Bronchial epithelial cell (primary cell): ENCODE measurements at regions not wholly inside any gene's neighbourhood (a gene's known extent, or its start where the extent isn't known, plus 50 kb on each side); places are given as distances from the start of the nearest gene placed in this dataset.
"Not testable (repeated sequence)": the region's sequence is repeated elsewhere in the genome, so short reads cannot be mapped to it uniquely, and the experiment has no call there.

Experiments used
- DNase-seq: peaks from one replicate; pipeline ENCODE4 v3.0.0-alpha.2; 2010; ENCODE audit warnings: low read depth
- FAIRE-seq: peaks from 2 replicates; lab custom pipeline; 2011; peaks lifted over from hg19 to GRCh38; lab: Jason Lieb, UNC
- H3K27me3 ChIP-seq: 2 replicates; pipeline ENCODE4 v1.5.1; 2011; ENCODE audit warnings: low read length; ENCODE audit not compliant: control insufficient read depth, insufficient read depth
- H3K36me3 ChIP-seq: 2 replicates; pipeline ENCODE4 v1.5.1; 2011; ENCODE audit warnings: low read length; ENCODE audit not compliant: control insufficient read depth, insufficient read depth
- H3K4me3 ChIP-seq: 2 replicates; pipeline ENCODE4 v1.5.1; 2011; ENCODE audit warnings: mild to moderate bottlenecking, low read depth, low read length, control low read depth
- CTCF ChIP-seq: IDR thresholded peaks from 2 replicates; pipeline ENCODE4 v1.5.1; 2011; ENCODE audit warnings: mild to moderate bottlenecking, moderate library complexity, low read length, control low read depth, inconsistent platforms; ENCODE audit not compliant: insufficient read depth, severe bottlenecking

- no peak for DNase-seq
- FAIRE-seq, result no peak
- H3K27me3 ChIP-seq, result no peaks in the 10 kb centered on the region
- H3K36me3 ChIP-seq, result no peaks in the 10 kb centered on the region
- TF ChIP-seq CTCF, result no peak
- H3K4me3 ChIP-seq, result no peak overlapping the region
Observed at GRCh38 chr10:45100429-45100828, 99.7 kb downstream of the ZNF22 start.

GRCh38 chr10:45104674-45105073 is 104.0 kb downstream of the ZNF22 start:
- no peak for DNase-seq
- no peak for TF ChIP-seq CTCF
- H3K4me3 ChIP-seq, result no peak overlapping the region
- no peaks in the 10 kb centered on the region for H3K27me3 ChIP-seq
- no peak for FAIRE-seq
- no peaks in the 10 kb centered on the region for H3K36me3 ChIP-seq

- not testable (repeated sequence) for DNase-seq, H3K4me3 ChIP-seq, H3K27me3 ChIP-seq, H3K36me3 ChIP-seq
- peak; percentile 58 for FAIRE-seq
Observed at GRCh38 chr10:45105309-45105708, 104.6 kb downstream of the ZNF22 start.

- DNase-seq (no peak), FAIRE-seq (no peak)
- no peak overlapping the region for H3K4me3 ChIP-seq
- no peaks in the 10 kb centered on the region for H3K36me3 ChIP-seq
- no peaks in the 10 kb centered on the region for H3K27me3 ChIP-seq
- no peak for TF ChIP-seq CTCF
Observed at GRCh38 chr10:45106236-45106856, 105.6 kb downstream of the ZNF22 start.

GRCh38 chr10:45111509-45111908 is 110.8 kb downstream of the ZNF22 start:
- DNase-seq (no peak), FAIRE-seq (no peak)
- no peaks in the 10 kb centered on the region for H3K36me3 ChIP-seq
- H3K4me3 ChIP-seq, result no peak overlapping the region
- TF ChIP-seq CTCF, result no peak
- no peaks in the 10 kb centered on the region for H3K27me3 ChIP-seq

- not testable (repeated sequence) for FAIRE-seq, H3K27me3 ChIP-seq, H3K36me3 ChIP-seq, DNase-seq, H3K4me3 ChIP-seq
Observed at GRCh38 chr10:45117940-45118339, 117.2 kb downstream of the ZNF22 start.

- Histone ChIP-seq H3K36me3 (no peaks in the 10 kb centered on the region), H3K27me3 (peaks cover 2% of the 10 kb centered on the region), H3K4me3 (no peak overlapping the region)
- FAIRE-seq (no peak), DNase-seq (no peak)
- TF ChIP-seq CTCF, result no peak
Observed at GRCh38 chr10:45118929-45119328, 118.2 kb downstream of the ZNF22 start.

GRCh38 chr10:45122180-45122860 is 121.6 kb downstream of the ZNF22 start:
- DNase-seq, H3K4me3 ChIP-seq, H3K36me3 ChIP-seq, H3K27me3 ChIP-seq: not testable (repeated sequence)
- peak; percentile 62 for FAIRE-seq
